ENCODE measurements at regions not wholly inside any gene's neighbourhood (a gene's known extent, or its start where the extent isn't known, plus 50 kb on each side); places are given as distances from the start of the nearest gene placed in this dataset.

GRCh38 chr12:60522684-60523400 lies 927.0 kb downstream of the SLC16A7 start:
- TF ChIP-seq ZFX (IDR thresholded peaks at IDR 0.05; ENCODE audit: borderline replicate concordance) (no peak), CTCF (IDR thresholded peaks at IDR 0.05) (no peak)

Measured in 22Rv1 (cell line).